Stimulated activated CD8-positive, alpha-beta memory T cell treated with anti-CD3 and anti-CD28 coated beads, Interleukin-4, amount 100 ng/mL, for 1 hour (primary cell): ENCODE measurements at regions not wholly inside any gene's neighbourhood (a gene's known extent, or its start where the extent isn't known, plus 50 kb on each side); places are given as distances from the start of the nearest gene placed in this dataset.
"Not testable (repeated sequence)": the region's sequence is repeated elsewhere in the genome, so short reads cannot be mapped to it uniquely, and the experiment has no call there.

Experiments used
- DNase-seq, 2 donors: peaks; one replicate each; pipeline ENCODE4 v3.0.0-alpha.2; 2020; ENCODE audit warnings: low read depth in 2 of 2, low spot score in 1 of 2

DNA sequence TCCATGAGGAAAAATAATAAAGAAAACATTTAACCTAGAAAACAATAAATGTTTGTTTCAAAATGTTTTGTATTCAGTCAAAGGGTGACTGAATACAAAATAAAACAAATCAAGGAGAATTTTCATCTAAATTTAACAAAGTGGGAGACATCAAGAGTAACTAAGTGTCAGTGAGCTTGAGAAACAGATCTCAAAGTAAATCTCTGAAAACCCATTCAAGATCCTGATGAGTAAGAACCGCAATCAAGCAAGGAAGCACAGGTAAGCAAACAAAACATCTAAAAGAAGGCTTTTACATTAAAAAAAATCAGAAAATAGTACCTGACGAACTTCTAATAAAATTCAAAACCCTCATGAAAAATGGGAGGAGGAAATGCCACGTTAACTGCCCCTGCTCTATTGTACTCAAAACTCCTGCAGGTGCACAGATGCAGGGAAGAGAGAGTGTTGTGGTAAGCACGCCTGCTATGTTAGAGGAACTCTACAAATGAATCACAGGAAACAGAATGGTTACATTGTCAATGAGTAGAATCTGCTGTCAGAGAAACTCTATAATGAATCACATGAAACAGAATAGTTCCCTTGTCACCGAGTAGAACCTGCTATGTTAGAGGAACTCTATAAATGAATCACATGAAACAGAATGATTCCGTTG is 309.6 kb upstream of the FRG1 start:
- DNase-seq: not testable (repeated sequence)

DNA sequence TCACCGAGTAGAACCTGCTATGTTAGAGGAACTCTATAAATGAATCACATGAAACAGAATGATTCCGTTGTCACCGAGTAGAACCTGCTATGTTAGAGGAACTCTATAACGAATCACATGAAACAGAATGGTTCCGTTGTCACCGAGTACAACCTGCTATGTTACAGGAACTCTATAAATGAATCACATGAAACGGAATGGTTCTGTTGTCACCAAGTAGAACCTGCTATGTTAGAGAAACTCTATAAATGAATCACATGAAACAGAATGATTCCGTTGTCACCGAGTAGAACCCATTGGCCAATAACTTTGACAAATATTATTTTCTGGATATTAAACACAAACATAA is 309.1 kb upstream of the FRG1 start:
- not testable (repeated sequence) for DNase-seq

DNA sequence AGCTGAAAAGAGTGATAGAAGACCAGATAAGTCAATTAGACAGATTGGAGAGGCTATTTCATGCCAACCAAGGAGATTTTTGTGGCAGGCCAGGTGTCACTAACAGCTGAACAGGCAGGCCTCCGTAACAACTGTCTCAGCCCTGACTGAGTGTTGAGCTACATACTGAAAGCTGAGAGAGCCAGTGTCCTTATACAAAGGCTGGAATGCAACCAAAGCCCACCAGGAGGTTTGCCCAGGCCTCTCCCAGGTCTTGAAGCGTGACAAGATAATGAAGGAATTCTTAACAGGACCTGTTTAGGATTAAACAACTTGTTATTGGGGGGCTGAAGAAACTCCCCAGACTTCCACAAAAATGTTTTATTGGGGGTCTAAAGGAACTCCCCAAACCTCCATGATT is 290.2 kb upstream of the FRG1 start:
- not testable (repeated sequence) for DNase-seq

DNA sequence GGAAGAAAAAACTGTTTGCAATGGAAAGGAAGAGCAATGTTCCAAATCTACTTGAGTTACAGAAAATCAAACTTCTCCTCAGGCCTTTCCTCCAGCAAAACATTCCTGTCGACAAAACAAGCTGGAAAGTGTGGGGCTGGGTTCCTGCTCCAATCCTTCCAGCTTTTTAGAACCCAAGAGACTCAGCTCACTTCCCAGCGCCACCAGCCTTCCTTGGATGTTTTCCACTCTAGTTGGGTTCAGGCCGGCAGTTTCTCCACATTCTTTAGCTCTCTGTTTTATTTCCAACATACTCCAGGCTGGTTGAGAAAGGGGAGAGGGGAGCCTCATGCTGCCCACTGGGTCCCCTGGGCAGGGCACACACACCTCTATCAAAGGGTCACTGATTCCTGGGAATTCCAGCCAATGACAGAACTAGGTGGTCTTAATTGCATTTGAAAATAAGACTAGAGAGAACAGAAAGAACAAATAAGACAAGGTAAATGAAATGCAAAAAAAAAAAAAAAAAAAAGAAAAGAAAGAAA is 287.5 kb upstream of the FRG1 start:
- not testable (repeated sequence) for DNase-seq

DNA sequence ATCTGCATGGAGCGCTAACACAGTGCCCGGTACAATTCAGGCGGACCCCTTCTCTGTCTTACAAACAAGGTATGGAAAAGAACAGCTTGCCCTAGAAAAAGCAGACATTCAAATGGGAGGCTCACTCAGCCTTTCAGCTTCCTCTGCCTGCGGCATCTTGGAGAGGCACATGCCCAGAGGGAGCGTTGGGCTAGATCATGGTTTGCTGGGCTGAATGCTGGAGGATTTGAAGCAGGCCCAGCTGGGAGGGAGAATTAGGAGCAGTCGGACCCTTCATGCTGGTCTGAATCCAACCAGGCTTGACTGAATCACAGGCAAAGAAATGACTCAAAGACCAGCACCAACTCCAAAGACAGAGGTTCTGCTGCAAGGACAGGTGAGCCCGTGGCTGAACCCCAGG is 286.7 kb upstream of the FRG1 start:
- DNase-seq: not testable (repeated sequence)

DNA sequence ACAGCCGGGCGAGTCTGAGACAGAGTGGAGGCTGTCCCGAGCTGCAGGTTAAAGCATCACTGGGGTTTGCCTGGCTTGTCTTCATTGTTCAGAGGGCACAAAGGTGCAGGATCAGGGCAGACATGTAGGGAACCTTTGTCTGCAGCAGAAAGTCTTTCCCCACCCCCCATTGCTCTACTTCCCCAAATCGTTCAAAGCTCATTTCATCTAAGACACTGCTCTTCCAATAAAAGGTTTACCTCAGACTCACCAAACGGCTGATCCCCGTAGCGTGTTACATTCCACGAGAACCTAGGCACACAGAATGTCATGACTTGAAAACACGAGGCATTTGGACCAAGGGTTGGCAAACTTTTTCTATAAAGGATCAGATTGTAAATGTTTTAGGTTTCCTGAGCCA is 286.3 kb upstream of the FRG1 start:
- not testable (repeated sequence) for DNase-seq

DNA sequence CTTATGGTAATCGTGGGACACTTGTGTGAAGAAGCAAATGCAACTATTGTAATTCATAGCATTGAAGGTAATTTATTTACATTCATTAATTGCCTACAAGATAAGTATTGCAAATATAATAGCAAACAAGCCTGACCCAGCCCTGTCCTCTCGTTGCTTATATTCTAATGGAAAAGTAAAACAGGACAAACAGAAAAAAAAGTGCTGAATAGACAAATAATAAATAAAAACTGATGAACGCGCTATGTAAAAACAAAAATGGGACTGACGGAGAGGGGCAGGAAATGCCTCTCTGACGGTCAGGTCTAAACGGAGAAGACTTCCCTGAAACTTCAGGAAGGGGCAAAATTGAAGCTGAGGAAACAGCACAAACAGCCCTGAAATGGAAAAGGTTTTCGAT is 284.9 kb upstream of the FRG1 start:
- not testable (repeated sequence) for DNase-seq

DNA sequence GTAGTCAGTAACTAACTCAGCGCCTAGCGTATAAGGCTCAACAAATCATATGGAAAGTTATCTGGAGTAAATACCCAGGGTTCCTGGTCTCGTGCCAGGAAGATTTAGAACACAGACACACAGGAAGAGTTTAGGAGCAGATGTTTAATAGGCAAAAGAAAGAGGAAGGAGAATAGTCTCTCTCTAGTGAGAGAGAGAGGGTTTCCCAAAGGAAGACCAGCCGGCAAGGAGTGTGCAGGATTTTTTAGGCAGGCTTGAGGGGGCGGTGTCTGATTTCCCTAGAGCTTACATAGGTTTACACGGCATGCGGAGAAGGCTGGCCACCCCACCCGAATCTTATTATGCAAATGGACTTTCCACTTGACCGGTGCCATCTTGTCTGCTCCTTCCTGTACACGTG is 284.0 kb upstream of the FRG1 start:
- DNase-seq: no peak

DNA sequence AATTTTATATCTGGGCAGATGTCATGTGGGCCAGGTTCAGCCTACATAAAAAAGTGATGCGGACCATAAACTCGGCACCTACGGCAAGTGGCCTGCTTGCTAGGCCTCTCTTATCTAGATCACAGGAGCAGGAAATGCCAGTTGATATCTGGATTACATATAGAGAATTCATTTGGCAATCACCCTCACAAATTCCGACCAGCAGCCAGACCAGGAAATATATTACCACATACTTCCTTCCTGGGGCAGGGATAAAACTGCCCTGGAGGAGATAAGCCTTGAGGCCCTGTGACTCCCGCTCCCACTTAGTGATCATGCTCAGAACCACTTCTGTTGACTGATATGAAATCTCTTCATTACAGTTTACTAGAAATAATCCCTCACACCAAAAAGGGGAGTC is 282.4 kb upstream of the FRG1 start:
- DNase-seq: not testable (repeated sequence)

DNA sequence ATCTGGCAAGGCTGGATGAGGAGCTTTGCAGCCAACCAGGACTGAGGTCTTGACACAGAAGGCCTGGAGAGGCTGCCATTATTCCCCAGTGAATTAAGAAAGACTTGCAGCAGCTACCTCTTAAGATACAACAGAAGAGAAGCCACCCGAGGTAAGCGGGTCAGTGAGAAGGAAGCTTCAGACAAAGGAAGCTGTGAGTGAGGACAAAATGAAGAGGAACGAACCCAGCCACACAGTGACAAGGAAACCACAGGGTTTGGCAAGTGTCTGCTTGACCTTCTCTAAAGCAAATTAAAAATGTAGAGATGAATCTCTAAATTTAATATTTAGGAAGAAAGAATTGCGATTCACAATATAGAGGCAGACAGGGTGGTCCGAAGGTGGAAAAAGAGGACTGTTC is 281.8 kb upstream of the FRG1 start:
- not testable (repeated sequence) for DNase-seq

DNA sequence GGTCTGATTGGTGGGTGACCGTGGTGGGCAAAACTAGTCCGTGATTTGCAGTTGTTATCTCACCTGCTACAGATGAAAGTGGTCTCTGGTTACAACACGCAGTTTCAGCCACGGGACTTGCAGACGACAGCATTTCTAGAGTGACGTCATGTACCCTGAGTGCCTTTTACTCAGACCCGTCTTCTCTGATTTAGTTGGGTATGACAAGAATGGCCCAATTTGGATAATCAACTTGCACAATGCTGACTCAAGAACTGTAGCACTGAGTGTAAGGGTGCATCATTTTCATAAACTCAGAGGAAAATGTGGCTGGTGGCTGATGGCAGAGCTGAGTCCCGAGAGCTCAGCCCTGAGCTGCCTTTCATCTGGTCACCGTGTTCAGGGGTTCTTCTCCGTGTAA is 281.4 kb upstream of the FRG1 start:
- DNase-seq: no peak

DNA sequence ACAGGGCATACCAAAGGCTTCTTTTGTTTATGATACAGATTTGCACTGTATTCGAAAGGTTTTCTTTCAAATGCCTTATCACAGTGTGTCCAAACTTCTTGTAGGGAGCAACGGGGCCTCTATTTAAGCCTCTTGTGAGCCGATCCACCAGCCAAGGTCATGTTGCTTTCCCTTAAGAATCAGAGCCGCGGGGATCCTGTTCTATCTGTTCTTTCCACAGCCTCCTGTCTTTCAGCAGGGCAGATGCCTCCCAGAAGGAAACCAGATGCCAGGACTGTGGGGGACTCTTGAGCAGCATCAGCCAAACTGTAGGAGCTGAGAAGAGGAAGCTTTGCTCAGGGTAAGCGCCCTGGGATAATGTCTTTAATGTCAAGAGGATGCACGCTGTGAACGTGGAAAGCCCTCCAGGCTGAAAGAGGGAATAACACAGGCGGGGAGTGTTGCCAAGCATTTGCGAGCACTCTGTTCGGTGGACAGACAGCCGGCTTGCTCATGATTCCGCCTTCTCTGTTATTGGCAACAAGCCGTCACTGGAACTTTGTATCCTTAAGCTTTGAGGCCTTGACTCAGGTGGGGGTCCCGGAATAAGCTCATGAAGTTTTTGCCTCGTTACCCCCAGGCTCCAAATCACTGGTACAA is 279.8 kb upstream of the FRG1 start:
- DNase-seq: no peak

DNA sequence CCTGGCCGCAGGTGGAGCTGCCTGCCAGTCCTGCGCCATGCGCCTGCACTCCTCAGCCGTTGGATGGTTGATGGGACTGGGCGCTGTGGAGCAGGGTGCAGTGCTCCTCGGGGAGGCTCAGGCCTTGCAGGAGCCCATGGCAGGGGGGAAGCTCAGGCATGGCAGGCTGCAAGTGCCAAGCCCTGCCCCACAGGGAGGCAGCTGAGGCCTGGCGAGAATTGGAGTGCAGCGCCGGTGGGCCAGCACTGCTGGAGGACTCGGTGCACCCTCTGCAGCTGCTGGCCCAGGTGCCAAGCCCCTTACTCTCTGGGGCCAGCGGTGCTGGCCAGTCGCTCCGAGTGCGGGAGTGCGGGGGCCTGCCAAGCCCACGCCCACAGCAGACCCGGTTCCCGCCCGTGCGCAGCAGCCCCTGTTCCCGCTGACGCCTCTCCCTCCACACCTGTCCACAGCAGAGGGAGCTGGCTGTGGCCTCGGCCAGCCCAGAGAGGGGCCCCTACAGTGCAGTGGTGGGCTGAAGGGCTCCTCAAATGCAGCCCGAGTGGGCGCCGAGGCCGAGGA is 275.9 kb upstream of the FRG1 start:
- DNase-seq: no peak

DNA sequence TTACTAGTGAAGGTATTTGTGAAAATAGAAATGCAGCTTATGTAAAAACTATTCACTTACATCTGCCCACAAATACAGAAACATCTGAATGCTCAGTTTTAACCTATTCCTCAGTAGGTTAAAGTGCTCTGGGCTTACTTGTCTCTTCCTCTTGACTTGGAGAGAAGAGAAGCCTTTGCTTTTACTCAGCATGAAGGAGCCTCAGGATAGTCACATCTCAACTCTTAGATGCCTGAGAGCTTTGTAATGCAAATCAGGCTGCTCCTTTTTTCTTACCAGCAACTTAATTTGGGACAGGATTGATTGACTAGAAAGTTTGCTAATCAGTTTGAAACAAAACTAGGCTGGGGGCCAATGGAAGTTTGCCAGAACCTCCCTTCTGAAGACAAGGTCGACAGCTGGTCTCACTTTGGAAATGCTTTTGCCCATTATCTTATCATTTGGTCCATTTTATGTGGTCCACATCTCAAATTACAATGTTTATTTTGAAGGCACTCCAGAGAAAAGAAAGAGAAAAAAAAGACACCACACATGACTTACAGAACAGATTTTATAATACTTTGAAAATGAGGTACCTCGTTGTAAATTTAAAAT is 274.9 kb upstream of the FRG1 start:
- DNase-seq: not testable (repeated sequence)

DNA sequence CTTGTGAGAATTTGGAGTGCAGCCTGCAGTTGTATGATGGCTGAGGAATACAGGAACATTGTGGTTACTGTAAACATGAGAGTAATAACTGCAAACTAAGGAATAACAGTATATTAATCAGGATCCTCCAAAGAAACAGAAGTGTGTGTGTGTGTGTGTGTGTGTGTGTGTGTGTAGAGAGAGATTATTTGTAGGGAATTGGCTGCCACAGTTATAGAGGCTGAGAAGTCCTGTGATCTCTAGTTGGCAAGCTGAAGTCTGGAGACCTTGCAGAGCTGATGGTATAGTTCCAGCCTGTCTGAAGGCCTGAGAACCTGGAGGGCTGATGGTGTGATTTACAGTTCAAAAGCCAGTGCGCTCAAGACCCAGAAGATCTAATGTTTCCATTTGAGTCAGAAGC is 273.3 kb upstream of the FRG1 start:
- not testable (repeated sequence) for DNase-seq

DNA sequence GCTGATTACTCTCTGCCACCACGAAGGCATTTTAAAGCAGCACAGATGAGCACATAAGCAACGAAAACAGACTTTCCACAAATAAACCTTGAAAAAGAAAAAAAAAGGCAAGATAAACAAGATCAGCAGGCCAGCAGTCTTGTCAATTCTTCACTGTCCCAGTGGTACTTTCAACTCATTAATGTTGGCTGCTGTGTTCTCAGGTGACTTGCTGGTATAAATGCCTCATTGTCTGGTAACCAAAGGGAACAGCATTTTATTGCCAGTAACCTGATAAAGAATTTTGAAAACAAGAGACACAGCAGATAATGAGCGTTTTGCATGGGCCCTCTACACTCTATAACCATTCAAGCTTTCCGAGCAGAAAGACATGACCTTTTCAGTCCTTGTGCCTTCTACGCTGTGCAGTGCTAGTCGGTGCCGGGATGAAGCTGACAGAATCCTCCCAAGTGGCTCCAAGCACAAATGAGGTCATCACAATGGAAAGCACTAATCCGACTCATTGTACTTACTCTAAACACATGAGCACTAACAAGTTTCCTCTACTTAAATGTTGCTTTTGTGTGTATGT is 242.9 kb upstream of the FRG1 start:
- not testable (repeated sequence) for DNase-seq

DNA sequence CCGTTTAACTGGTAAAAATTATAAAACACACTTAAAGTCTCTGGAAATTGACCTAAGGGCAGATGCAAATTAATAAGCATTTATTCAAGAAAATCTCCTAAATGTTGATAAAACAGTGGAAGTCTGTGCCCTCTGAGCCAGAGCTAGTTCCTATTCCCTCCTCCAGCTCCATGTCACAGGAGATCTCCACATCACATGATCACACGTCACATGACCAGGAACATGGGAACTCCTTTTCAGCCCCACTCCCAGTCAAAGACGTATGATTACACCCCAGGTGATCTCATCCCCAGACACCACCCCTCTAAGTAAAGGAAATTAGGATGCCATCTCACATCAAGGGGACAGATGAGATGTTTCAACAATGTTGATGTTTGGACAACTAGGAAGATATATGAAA is 237.7 kb upstream of the FRG1 start:
- DNase-seq: not testable (repeated sequence)

DNA sequence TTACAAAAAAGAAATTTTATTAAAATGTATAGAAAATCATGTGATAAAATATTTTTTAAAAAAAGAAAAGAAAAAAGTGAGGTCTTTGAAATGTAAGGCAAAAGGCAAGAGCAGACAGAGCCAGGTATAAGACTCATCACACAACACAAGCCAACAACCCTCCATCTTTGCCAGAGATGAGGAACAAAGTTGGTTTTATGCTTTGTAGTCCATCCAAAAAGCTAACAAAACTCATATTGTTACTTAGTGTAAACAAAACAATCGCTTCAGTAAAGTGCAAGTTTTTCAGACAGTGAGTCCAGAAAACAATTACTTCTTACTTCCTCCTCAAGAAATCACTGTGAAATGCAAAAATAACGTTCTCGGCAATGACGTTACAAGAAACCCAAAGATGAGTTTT is 233.9 kb upstream of the FRG1 start:
- DNase-seq: not testable (repeated sequence)

DNA sequence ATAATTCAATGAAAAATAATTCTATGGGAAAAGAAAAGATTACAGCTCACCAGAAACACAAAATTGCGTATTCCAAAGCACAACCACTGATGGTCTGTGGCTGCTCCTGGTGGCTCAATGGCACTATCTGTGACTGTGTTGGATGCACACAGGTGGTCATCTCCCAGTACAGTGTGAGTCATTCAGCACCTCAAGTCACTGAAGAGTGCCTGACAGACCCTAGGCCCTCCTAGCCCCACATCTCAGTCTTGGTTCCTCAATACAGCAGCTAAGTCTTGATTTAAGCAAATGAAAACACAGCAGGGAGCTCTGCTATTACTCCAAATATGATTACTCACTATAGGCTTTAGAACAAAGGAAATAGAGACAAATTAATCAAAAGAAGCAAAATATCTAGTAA is 233.4 kb upstream of the FRG1 start:
- not testable (repeated sequence) for DNase-seq

DNA sequence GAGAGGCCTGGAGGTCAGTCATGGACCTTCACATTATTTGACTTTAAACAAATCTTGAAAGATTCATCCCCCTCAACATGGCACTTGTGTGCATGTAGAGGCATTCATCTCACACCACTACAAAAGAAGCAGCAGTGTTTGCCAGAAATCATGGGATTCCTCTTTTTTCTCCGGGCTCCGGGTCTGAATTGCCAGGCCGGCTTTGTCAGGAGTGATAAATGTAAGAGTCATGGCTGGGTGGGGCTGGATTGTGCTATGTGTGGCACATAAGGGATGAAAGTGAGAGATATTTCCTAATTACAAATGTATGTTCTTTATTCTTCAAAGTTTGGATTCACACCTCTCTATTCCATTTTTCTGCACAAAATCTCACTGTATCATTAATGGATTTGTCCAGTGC is 228.7 kb upstream of the FRG1 start:
- DNase-seq: not testable (repeated sequence)

DNA sequence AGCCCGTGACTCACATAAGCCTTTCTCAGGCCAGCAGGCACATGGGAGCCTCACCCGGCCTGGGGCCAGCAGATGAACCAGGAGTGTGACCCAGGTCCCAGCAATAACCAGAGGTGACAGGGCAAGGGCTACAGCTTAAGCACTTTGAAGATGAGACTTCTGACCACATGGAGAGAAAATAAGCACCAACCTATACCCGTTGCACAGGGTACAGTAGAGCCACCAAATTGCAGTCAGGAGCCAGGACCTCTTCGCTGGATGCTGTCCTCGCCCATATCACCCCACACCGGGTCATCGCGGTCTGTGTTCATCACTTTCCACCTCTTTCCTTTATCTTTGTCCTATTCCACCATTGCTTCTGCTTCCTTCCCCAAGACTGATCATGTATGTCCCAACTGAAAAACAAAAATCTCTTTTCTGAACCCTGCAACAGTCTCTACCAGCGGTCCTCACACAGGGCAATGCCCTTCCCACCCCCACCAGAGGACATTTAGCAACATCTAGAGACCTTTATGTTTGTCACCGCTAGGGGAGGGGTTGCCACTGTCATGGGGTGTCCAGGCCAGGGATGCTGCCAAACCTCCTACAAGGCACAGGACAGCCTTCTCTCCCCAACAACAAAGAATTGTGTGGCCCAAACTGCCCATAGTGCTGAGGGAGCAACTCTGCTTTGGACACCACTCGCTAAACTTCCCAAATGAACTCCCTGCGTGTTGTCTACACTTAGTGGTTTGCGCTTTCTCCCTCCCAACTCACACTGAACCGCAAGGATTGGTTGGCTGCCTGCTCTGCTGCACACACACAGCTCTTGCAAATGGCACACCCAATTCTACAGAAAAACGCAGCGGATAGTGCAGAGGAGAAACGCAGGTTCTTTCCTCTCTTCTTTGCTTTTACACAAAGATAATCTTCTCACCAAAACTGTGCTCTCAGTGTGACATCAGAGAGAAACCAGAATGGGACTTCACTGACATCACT is 219.4 kb upstream of the FRG1 start:
- DNase-seq: not testable (repeated sequence)
